SU-DHL-6 (cell line): ENCODE measurements at regions not wholly inside any gene's neighbourhood (a gene's known extent, or its start where the extent isn't known, plus 50 kb on each side); places are given as distances from the start of the nearest gene placed in this dataset.

Experiments used
- H2AFZ ChIP-seq: fragments of 200-600 bp; sonication (generic); 2 replicates; pipeline ENCODE4 v1.6.1; 2014; ENCODE audit warnings: low read depth, mild to moderate bottlenecking, moderate library complexity, mixed read lengths, antibody characterized with exemption, low read length; ENCODE audit not compliant: severe bottlenecking
- H3F3A ChIP-seq: fragments of 200-600 bp; shearing (Covaris generic); 2 replicates; pipeline ENCODE4 v1.6.0; 2016; ENCODE audit warnings: antibody characterized with exemption, mild to moderate bottlenecking; ENCODE audit not compliant: insufficient read depth
- H3K27ac ChIP-seq: fragments of 200-600 bp; sonication (generic); 2 replicates; pipeline ENCODE4 v1.5.1; 2016; ENCODE audit warnings: low read depth, mild to moderate bottlenecking, low read length, moderate library complexity, mixed read lengths
- H3K27me3 ChIP-seq: fragments of 200-600 bp; sonication (generic), shearing (Covaris generic); 2 replicates; pipeline ENCODE4 v1.6.0; 2014; ENCODE audit warnings: mild to moderate bottlenecking, low read length
- H3K36me3 ChIP-seq: fragments of 200-600 bp; sonication (generic); 2 replicates; pipeline ENCODE4 v1.6.1; 2014; ENCODE audit warnings: mild to moderate bottlenecking, low read length, mixed read lengths
- H3K4me2 ChIP-seq: fragments of 300-600, 200-600 bp; shearing (Covaris generic), sonication (generic); 2 replicates; pipeline ENCODE4 v1.6.0; 2014; ENCODE audit warnings: low read length, low read depth, mild to moderate bottlenecking; ENCODE audit not compliant: poor library complexity, severe bottlenecking
- H3K4me3 ChIP-seq: fragments of 200-600 bp; sonication (generic); 2 replicates; pipeline ENCODE4 v1.5.1; 2014; ENCODE audit warnings: antibody characterized with exemption, low read length, mild to moderate bottlenecking, mixed read lengths; ENCODE audit not compliant: insufficient read depth, poor library complexity, severe bottlenecking
- H3K79me2 ChIP-seq: fragments of 200-600 bp; sonication (generic); 2 replicates; pipeline ENCODE4 v1.6.1; 2014; ENCODE audit warnings: mild to moderate bottlenecking, low read length, moderate library complexity; ENCODE audit not compliant: insufficient read depth
- H3K9ac ChIP-seq: fragments of 200-600 bp; sonication (generic); 2 replicates; pipeline ENCODE4 v1.7.0; 2014; ENCODE audit warnings: mild to moderate bottlenecking, low read length
- H3K9me2 ChIP-seq: fragments of 200-600 bp; sonication (generic); replicated peaks from 2 replicates; pipeline ENCODE4 v1.6.1; 2014; ENCODE audit warnings: low read length; ENCODE audit not compliant: insufficient read depth
- H3K9me3 ChIP-seq: fragments of 200-600 bp; sonication (generic); 2 replicates; pipeline ENCODE4 v1.6.1; 2014; ENCODE audit warnings: low read length, mixed read lengths; ENCODE audit not compliant: insufficient read depth
- H4K20me1 ChIP-seq: fragments of 200-600 bp; sonication (generic); 2 replicates; pipeline ENCODE4 v1.6.1; 2014; ENCODE audit warnings: low read depth, mild to moderate bottlenecking, antibody characterized with exemption, low read length, moderate library complexity, mixed read lengths
- EZH2phosphoT487 ChIP-seq: fragments of 200-600 bp; sonication (generic), shearing (Covaris generic); conservative IDR thresholded peaks from 2 replicates; pipeline ENCODE4 v1.6.1; 2018; ENCODE audit warnings: mild to moderate bottlenecking, antibody characterized with exemption, low read length, moderate library complexity, mixed read lengths
- TF ChIP-seq, protein P1 (sequence below): fragments of 200-600 bp; sonication (generic); IDR thresholded peaks from one replicate; pipeline ENCODE4 v1.5.1; 2017; ENCODE audit warnings: antibody characterized with exemption, mild to moderate bottlenecking, low read length, moderate library complexity; ENCODE audit not compliant: insufficient read depth, poor library complexity, severe bottlenecking

DNA sequence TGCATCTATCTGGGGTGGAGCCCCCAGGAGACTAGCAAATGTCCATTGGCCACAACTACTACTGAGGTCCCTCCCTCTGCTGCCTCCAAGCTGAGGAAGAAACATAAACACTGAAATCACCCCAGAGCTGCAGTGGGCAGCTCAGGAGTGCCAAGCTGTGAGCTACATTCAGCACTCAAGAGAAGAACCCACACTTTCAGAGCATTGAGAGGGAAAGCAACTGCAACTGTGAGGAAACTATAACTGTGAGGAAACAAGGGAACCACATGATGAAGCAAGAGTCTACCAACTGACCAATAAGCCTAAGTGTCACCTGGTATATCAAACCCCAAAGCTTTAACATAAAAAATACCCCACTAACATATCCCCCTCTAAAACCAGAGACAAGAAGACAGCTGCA, 373.5 kb upstream of the TACR3 start:
- Histone ChIP-seq H3K4me2 (no peak overlapping the region), H3K79me2 (no peaks in the 10 kb centered on the region), H4K20me1 (no peaks in the 10 kb centered on the region), H3K9me3 (no peaks in the 10 kb centered on the region), H3K36me3 (no peaks in the 10 kb centered on the region), H3K9ac (no peak overlapping the region), H3F3A (no peaks in the 10 kb centered on the region), H3K27ac (no peak overlapping the region), H3K27me3 (no peaks in the 10 kb centered on the region), H3K4me3 (no peak overlapping the region), H2AFZ (no peak overlapping the region), H3K9me2 (no peaks in the 10 kb centered on the region)
- no peak for TF ChIP-seq EZH2phosphoT487
- TF ChIP-seq, protein P1, sequence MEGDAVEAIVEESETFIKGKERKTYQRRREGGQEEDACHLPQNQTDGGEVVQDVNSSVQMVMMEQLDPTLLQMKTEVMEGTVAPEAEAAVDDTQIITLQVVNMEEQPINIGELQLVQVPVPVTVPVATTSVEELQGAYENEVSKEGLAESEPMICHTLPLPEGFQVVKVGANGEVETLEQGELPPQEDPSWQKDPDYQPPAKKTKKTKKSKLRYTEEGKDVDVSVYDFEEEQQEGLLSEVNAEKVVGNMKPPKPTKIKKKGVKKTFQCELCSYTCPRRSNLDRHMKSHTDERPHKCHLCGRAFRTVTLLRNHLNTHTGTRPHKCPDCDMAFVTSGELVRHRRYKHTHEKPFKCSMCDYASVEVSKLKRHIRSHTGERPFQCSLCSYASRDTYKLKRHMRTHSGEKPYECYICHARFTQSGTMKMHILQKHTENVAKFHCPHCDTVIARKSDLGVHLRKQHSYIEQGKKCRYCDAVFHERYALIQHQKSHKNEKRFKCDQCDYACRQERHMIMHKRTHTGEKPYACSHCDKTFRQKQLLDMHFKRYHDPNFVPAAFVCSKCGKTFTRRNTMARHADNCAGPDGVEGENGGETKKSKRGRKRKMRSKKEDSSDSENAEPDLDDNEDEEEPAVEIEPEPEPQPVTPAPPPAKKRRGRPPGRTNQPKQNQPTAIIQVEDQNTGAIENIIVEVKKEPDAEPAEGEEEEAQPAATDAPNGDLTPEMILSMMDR = no peak

GRCh38 chr4:104073229-104073628, 353.4 kb upstream of the TACR3 start:
- Histone ChIP-seq H3K9ac (no peak overlapping the region), H3F3A (no peaks in the 10 kb centered on the region), H3K9me3 (no peaks in the 10 kb centered on the region), H3K9me2 (no peaks in the 10 kb centered on the region), H3K4me2 (no peak overlapping the region), H3K4me3 (no peak overlapping the region), H3K79me2 (no peaks in the 10 kb centered on the region), H3K27ac (no peak overlapping the region), H4K20me1 (no peaks in the 10 kb centered on the region), H3K27me3 (no peaks in the 10 kb centered on the region), H3K36me3 (no peaks in the 10 kb centered on the region), H2AFZ (no peak overlapping the region)
- TF ChIP-seq, protein P1 = no peak
- TF ChIP-seq EZH2phosphoT487 = no peak

DNA sequence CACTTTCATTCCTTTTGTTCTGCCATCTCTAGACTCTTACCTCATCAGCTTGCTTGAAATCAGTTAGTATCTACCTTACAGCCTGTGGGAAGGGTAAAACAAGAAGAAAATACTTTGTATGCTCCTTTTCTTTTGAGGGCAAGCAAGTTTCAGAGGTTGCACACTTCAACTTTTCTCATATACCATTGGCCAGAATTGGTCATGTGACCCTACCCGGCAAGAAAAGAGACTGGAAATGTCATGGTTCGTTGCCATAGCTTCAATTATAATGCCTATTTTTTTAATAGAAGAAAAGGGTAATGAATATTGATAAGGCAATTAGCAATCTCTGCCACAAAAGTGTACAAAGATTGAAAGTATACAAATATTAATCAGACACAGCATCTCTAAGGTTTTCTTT, 346.7 kb upstream of the TACR3 start:
- Histone ChIP-seq H3K9me2 (no peaks in the 10 kb centered on the region), H3K9me3 (no peaks in the 10 kb centered on the region), H3K79me2 (no peaks in the 10 kb centered on the region), H3K4me3 (no peak overlapping the region), H3K9ac (no peak overlapping the region), H2AFZ (no peak overlapping the region), H3K36me3 (no peaks in the 10 kb centered on the region), H3K27me3 (no peaks in the 10 kb centered on the region), H4K20me1 (no peaks in the 10 kb centered on the region), H3F3A (no peaks in the 10 kb centered on the region), H3K27ac (no peak overlapping the region), H3K4me2 (no peak overlapping the region)
- TF ChIP-seq, protein P1 = no peak
